ENCODE measurements at regions not wholly inside any gene's neighbourhood (a gene's known extent, or its start where the extent isn't known, plus 50 kb on each side); places are given as distances from the start of the nearest gene placed in this dataset.

- intact Hi-C loops (cut with micrococcal nuclease; ENCODE audit: unreplicated experiment) = no loop called here
- H3K9me3 ChIP-seq = no peaks in the 10 kb centered on the region
- no peaks in the 10 kb centered on the region for H3K36me3 Mint-ChIP-seq (ENCODE audit: insufficient read depth, unreplicated experiment)
- no peak overlapping the region for H3K4me3 Mint-ChIP-seq (ENCODE audit: unreplicated experiment)
- no peaks in the 10 kb centered on the region for H3K4me1 ChIP-seq
- BruUV-seq (replicated peaks) = no TSS peak
- H3K4me3 ChIP-seq (ENCODE audit: low read depth, low read length) = no peak overlapping the region
- ChIA-PET POLR2A (no interaction called here), CTCF (no interaction called here)
- no peaks in the 10 kb centered on the region for H3K9me3 Mint-ChIP-seq (ENCODE audit: unreplicated experiment)
- H3K27me3 ChIP-seq (replicated peaks; ENCODE audit: control insufficient read depth, insufficient read depth, low read length) = no peaks in the 10 kb centered on the region
- DNase-seq = no peak
- H3K27ac Mint-ChIP-seq (ENCODE audit: unreplicated experiment) = no peak overlapping the region
- TF ChIP-seq, protein P1, sequence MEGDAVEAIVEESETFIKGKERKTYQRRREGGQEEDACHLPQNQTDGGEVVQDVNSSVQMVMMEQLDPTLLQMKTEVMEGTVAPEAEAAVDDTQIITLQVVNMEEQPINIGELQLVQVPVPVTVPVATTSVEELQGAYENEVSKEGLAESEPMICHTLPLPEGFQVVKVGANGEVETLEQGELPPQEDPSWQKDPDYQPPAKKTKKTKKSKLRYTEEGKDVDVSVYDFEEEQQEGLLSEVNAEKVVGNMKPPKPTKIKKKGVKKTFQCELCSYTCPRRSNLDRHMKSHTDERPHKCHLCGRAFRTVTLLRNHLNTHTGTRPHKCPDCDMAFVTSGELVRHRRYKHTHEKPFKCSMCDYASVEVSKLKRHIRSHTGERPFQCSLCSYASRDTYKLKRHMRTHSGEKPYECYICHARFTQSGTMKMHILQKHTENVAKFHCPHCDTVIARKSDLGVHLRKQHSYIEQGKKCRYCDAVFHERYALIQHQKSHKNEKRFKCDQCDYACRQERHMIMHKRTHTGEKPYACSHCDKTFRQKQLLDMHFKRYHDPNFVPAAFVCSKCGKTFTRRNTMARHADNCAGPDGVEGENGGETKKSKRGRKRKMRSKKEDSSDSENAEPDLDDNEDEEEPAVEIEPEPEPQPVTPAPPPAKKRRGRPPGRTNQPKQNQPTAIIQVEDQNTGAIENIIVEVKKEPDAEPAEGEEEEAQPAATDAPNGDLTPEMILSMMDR (IDR thresholded peaks at IDR 0.05; ENCODE audit: insufficient read depth in 1 of 2, low read depth in 1 of 2, low read length in 1 of 2, severe bottlenecking in 1 of 2, unreplicated experiment in 1 of 2) = no peak
- H3K27me3 Mint-ChIP-seq (ENCODE audit: insufficient read depth, unreplicated experiment) = no peaks in the 10 kb centered on the region
- no peaks in the 10 kb centered on the region for H3K36me3 ChIP-seq (ENCODE audit: control insufficient read depth, insufficient read depth, low read length)
- no peaks in the 10 kb centered on the region for H3K4me1 Mint-ChIP-seq (ENCODE audit: low read depth, unreplicated experiment)
These were observed 210.6 kb upstream of the WDFY3 start for GRCh38 chr4:85177092-85177491.

GRCh38 chr4:85177679-85178078, 211.2 kb upstream of the WDFY3 start:
- ChIA-PET POLR2A (no interaction called here), CTCF (no interaction called here)

DNA sequence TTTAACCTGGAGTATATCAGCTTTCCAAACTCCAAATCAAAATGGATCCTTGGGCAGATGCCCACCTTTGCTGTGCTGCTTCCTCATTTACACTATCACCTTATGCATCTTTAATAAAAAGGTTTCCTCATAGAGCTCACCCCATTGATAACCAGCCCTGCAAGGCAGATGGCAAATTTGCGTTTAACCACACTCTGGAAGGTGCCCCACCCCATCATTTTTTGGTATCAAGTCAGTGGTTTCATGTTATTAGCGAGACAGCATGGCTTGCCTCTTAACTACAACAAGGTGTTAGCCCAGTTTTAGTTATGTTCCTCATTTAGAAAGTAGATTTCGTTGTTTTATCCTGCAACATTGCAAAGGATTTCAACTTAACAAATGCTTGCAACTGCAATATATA, 214.0 kb upstream of the WDFY3 start:
- Histone ChIP-seq H3K4me3 (ENCODE audit: low read depth, low read length) (no peak overlapping the region), H3K9me3 (no peaks in the 10 kb centered on the region), H3K4me1 (no peaks in the 10 kb centered on the region), H3K36me3 (ENCODE audit: control insufficient read depth, insufficient read depth, low read length) (no peaks in the 10 kb centered on the region), H3K27me3 (replicated peaks; ENCODE audit: control insufficient read depth, insufficient read depth, low read length) (no peaks in the 10 kb centered on the region)
- H3K4me3 Mint-ChIP-seq (ENCODE audit: unreplicated experiment) = no peak overlapping the region
- TF ChIP-seq, protein P1 (IDR thresholded peaks at IDR 0.05; ENCODE audit: insufficient read depth in 1 of 2, low read depth in 1 of 2, low read length in 1 of 2, severe bottlenecking in 1 of 2, unreplicated experiment in 1 of 2) = no peak
- no peaks in the 10 kb centered on the region for H3K27me3 Mint-ChIP-seq (ENCODE audit: insufficient read depth, unreplicated experiment)
- H3K27ac Mint-ChIP-seq (ENCODE audit: unreplicated experiment) = no peak overlapping the region
- BruUV-seq (replicated peaks) = no TSS peak
- no peaks in the 10 kb centered on the region for H3K9me3 Mint-ChIP-seq (ENCODE audit: unreplicated experiment)
- CTCF ChIA-PET = no interaction called here
- DNase-seq = no peak
- no peaks in the 10 kb centered on the region for H3K4me1 Mint-ChIP-seq (ENCODE audit: low read depth, unreplicated experiment)
- H3K36me3 Mint-ChIP-seq (ENCODE audit: insufficient read depth, unreplicated experiment) = no peaks in the 10 kb centered on the region
- POLR2A ChIA-PET = no interaction called here
- intact Hi-C loops (cut with micrococcal nuclease; ENCODE audit: unreplicated experiment) = no loop called here

More at GRCh38 chr4:85177679-85178078, 211.2 kb upstream of the WDFY3 start:
- no peak overlapping the region for H3K4me3 ChIP-seq (ENCODE audit: low read depth, low read length)
- H3K36me3 Mint-ChIP-seq (ENCODE audit: insufficient read depth, unreplicated experiment) = no peaks in the 10 kb centered on the region
- no peaks in the 10 kb centered on the region for H3K27me3 ChIP-seq (replicated peaks; ENCODE audit: control insufficient read depth, insufficient read depth, low read length)
- H3K27me3 Mint-ChIP-seq (ENCODE audit: insufficient read depth, unreplicated experiment) = no peaks in the 10 kb centered on the region
- intact Hi-C loops (cut with micrococcal nuclease; ENCODE audit: unreplicated experiment) = no loop called here
- no peaks in the 10 kb centered on the region for H3K4me1 ChIP-seq
- no peak overlapping the region for H3K4me3 Mint-ChIP-seq (ENCODE audit: unreplicated experiment)
- H3K9me3 Mint-ChIP-seq (ENCODE audit: unreplicated experiment) = no peaks in the 10 kb centered on the region
- H3K27ac Mint-ChIP-seq (ENCODE audit: unreplicated experiment) = no peak overlapping the region
- no peaks in the 10 kb centered on the region for H3K4me1 Mint-ChIP-seq (ENCODE audit: low read depth, unreplicated experiment)
- H3K9me3 ChIP-seq = no peaks in the 10 kb centered on the region
- no peaks in the 10 kb centered on the region for H3K36me3 ChIP-seq (ENCODE audit: control insufficient read depth, insufficient read depth, low read length)
- TF ChIP-seq, protein P1 (IDR thresholded peaks at IDR 0.05; ENCODE audit: insufficient read depth in 1 of 2, low read depth in 1 of 2, low read length in 1 of 2, severe bottlenecking in 1 of 2, unreplicated experiment in 1 of 2) = no peak
- DNase-seq = no peak
- BruUV-seq (replicated peaks) = no TSS peak

Measured in Caco-2 (cell line).